Left renal cortex interstitium (tissue), 4 donors: ENCODE measurements at regions not wholly inside any gene's neighbourhood (a gene's known extent, or its start where the extent isn't known, plus 50 kb on each side); places are given as distances from the start of the nearest gene placed in this dataset.

Source experiments
- DNase-seq, 4 donors: peaks; one replicate each; pipeline ENCODE4 v3.0.0-alpha.2; 2013; ENCODE audit warnings: low read depth in 4 of 4, low spot score in 2 of 4, missing footprints in 1 of 4

DNA sequence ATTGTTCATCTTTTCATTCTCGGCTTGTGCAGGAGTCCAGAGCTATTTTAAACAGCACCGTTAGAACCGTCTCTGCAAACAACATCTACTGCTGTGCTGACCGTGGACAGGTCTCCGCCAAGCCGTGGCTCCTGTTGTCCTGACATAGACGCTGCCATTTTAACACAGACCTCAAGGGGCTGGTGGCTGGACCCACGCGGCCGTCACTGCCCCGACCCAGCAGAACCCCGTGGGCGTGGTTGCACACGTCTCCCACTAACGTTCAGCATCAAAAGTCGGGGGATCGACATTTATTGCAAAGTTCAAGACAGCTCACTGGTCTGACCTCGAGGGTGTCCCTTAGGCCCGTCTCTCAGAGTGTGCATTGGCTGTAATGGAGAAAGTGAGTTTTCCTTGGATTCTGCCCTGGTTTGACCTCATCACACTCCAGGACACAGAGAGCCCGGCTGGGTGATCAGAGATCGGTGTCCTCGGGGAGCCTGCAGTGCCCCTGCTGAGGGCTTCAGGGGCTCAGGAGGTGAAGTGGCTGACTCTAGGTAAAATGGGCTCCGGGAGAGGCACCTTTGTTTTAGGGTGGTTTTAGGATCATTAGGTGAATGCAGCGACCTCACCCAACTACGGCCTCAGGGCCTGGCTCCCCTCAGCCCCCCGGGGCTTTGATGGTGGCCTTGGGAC is 363.2 kb downstream of the THBS2 start:
- DNase-seq, result no peak

DNA sequence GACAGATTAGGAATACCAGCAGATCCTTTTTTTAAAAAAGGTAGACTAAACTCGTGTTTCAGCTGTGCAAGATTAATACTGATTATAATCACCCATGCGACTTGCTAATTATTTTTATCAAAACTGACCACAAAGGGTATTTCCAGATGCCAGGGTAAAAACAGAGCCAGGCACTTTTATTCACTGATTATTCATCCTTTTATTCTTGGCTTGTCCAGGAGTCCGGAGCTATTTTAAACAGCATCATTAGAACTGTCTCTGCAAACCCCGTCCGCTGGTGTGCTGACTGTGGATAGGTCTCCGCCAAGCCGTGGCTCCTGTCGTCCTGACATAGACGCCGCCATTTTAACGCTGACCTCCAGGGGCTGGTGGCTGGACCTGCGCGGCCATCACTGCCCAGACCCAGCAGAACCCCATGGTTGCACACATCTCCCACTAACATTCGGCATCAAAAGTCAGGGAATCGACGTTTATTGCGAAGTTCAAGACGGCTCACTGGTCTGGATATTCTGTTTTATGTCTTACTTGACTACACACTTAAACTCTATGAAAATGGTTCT is 364.8 kb downstream of the THBS2 start:
- no peak for DNase-seq

GRCh38 chr6:168888102-168888501 is 365.5 kb downstream of the THBS2 start:
- no peak for DNase-seq

GRCh38 chr6:168887621-168888020 is 366.0 kb downstream of the THBS2 start:
- no peak for DNase-seq

- no peak for DNase-seq
Measured at GRCh38 chr6:168886964-168887363, 366.7 kb downstream of the THBS2 start.

DNA sequence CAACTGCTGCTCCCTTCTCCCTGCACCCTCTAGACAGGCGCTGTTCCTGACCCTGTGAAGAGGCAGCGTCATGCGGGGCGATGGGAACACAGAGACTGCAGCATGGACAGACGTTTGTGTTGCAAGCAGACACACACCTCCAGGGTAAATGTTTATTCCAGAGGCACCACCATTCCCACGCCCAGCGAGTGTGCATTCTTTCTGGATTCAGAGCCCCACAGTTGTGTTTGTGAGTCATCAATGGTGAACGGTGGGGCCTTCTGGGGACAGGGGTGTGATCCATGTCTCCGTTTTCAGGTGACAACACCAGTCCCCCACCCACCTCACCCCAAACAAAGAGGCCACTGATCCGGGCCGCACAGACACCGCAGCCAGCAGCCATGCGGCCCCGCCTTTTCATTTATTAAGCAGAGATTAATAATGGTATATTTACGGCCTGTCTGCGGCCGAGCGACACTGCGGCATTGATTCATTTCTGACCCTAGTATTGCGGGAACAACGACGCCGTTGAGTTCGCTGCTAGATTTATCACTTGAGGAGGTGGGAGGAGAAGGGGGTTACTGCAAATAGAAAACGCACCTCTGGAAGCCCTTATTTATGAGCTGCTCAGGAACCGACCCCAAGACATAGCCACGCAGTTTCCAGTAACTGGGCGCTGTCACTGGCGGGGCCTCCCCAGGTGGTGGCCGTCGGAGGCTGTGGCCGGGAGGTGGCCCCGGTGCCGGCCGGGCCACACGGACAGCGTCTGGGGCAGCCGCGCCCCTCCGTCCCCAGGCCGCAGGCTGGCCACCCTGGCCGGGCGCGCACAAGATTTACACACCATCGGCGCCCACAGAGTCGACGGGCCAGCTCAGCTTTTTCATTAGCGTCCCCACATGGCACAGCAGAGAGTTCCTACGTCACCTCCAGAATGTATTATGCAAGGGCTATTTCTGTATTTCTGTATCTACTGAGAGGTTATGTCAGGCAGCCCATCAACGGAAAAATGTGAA is 367.6 kb downstream of the THBS2 start:
- no peak for DNase-seq

- no peak for DNase-seq
Measured at GRCh38 chr6:168885196-168885595, 368.4 kb downstream of the THBS2 start.

GRCh38 chr6:168884646-168885086 is 369.0 kb downstream of the THBS2 start:
- DNase-seq, result peak in 3 of 4 donors; percentile 49 to 65 (median 52)

DNA sequence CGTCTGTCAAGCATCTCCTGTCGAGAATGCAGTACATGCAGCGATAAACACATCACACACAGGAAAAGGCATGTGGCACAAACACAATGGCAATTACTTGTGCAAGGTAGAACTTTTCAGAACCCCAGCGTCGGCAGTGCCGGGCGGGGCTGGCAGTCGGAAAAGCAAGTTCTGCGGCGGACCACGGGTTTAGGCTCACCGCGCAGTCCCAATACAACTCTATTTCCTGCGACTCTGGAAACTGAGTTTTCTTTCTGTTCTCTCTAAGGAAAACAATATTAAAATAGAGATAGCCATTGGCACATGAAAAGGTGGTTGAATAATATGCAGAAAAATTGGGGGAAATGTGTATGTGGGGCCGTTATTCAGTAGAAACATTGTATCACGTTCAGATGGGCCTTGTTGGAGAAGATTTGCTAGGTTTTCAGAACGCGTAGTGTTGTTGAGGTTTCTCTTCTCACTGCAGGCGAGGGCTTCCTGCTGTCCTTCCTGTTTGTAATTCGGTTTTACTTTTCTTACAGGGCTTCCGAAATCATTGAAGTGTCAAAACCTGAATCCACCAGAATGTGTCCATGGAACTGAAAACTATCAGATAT is 369.5 kb downstream of the THBS2 start:
- DNase-seq, result no peak

DNA sequence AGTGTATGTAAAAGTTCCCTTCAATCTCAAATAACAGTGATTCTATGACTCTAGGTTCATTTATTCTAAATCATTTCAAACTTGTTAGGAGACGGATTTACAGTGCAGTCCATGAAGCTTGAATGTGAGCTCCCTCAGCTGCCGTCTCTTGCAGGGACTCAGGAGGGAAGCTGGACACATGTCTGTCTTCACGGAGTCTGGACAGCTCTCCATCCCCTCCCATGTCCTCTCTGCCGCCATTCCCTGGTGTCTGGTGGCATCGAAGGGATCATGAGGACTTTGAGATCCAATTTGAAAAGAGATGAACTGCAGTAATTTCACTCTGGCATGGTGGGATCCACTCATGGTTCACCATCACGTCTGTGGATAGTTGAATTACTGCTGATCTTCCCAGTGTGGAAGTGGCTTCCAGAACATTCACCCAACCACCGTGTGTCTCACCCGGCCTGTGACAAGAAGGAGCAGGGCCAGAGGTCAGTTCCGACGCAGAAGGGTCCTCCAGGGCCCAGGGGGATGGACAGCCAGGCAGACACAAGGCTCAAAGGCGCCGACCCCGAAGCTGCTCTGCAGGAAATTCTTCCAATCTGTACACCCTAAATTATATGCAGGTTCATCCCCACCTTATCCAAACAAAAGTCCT is 370.1 kb downstream of the THBS2 start:
- DNase-seq, result no peak

- DNase-seq, result no peak
Measured at GRCh38 chr6:168880271-168880670, 373.4 kb downstream of the THBS2 start.

- no peak for DNase-seq
Measured at GRCh38 chr6:168877821-168878282, 375.8 kb downstream of the THBS2 start.

DNA sequence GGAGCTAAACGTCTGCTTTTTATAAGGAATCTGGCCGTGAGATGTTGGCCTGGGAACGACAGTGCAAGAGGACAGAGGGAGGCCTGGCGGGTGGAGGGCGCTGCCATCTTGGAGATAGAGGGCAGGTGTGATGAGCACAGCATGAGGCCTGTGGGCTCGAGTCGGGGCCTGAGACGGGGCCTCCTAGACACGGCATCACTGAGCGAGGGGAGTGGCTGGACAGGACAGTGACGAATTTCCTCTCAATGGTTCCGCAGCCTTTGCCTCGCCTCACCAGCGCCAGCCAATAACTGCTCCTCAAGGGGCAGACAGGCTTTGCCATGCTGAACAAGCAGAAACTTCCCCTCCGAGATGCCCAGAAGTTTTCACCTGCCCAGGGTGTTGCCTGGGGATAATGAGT is 376.7 kb downstream of the THBS2 start:
- no peak for DNase-seq

DNA sequence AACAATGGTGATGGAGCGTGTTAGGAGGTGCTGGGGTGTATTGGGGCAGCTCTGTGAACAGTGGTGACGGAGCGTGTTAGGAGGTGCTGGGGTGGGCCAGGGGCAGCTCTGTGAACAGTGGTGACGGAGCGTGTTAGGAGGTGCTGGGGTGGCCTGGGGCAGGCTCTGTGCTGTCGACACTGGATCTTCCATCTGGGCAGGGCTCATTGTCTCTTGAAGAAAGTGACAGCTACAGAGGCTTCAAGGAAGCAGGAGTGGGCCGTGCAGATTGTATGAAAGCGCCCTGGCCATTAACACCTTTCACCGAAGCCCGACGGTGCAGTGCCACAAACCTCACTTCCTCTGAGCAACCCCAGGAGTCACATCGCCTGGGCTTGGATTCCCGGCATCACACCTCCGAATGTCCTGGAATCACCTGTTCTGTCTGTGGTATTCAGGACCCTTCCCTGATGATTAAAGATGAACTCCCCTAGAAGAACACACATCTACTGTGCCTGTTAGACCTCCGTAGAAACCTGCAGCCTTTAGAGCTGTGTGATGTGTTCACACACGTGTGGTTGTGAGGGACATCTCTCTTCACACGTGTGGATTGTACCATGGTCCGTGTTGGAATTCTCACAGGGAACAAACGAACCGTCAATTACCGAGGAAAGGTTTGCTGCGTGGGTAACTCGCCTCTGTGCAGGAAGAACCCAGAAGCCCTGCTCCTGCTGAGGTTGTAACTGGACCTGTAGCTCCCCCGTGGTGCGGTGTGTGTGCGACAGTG is 377.7 kb downstream of the THBS2 start:
- DNase-seq, result no peak

GRCh38 chr6:168874637-168875036 is 379.0 kb downstream of the THBS2 start:
- no peak for DNase-seq

DNA sequence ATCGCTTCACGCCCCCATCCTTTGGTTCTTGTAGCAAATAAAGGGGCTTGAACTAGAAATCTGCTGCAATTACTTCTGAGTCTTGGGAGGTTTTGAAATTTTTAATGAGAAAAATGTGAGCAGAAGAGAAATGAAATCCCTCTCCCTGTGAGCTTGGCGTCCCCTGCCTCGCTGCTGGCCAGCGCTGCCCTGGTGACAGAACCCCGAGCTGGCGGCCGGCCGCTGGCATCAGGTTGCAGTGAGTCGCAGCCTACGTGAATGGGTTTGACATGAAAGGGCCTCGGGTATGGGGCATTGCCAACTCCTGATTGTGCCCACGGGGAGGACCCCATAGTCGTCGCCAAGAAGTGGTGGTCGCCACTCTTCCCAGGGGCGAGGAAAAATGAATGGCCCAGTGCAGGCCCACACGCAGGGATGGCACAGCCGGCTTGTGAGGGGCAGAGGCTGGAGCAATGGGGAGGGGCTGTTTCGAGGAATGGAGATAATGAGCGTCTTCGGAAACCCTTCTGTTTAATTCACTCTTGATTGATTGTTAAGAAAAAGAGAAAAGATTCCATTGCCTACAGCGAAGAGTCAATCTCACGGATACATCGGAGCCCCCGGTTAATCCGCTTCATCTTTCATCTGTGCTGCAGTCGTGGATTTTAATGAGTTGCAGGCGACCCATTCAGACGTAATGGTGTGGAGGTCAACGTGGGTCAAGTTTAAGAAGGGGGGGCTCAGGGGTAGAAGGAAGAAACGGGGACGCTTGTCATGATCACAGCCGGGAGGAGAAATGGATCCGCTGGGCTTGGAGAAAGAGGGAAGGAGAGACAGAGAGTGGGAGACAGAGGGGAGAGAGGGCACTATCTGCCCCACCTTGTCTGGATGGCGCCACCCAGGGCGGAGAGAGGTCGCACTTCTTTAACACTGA is 380.1 kb downstream of the THBS2 start:
- no peak for DNase-seq

DNA sequence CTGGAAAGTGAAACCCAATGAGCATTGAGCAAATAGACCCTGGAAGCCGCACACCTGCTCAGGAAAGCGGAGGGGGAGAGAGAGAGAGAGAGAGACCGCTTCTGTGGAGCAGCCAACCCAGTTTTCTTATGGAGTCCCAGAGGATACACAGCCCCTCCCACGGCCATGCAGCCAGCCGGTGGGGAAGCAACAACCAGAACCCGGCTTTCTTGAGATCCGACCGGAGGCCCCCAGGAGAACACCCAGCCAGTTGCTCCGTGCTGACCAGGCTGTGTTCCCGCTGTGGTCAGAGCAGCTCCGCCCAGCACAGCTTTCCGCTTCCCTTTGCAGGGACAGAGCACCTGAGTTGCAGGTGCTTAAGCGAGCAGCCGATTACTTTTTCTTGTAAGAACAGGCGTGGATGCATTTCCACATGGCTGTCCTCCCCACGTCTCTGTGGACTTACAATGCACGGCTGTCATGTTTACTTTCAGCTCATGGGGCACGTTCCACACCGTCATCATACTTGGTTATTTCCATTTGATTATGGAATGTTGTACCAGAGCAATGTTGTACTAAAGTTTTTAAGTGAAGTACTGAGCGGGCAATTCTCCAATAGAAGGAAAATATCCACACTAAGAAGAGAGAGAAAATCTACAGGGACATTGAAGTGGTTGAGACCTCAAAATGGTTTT is 381.9 kb downstream of the THBS2 start:
- DNase-seq, result no peak

- DNase-seq, result no peak
Measured at GRCh38 chr6:168870982-168871381, 382.7 kb downstream of the THBS2 start.
